ENCODE measurements at regions not wholly inside any gene's neighbourhood (a gene's known extent, or its start where the extent isn't known, plus 50 kb on each side); places are given as distances from the start of the nearest gene placed in this dataset.

DNA sequence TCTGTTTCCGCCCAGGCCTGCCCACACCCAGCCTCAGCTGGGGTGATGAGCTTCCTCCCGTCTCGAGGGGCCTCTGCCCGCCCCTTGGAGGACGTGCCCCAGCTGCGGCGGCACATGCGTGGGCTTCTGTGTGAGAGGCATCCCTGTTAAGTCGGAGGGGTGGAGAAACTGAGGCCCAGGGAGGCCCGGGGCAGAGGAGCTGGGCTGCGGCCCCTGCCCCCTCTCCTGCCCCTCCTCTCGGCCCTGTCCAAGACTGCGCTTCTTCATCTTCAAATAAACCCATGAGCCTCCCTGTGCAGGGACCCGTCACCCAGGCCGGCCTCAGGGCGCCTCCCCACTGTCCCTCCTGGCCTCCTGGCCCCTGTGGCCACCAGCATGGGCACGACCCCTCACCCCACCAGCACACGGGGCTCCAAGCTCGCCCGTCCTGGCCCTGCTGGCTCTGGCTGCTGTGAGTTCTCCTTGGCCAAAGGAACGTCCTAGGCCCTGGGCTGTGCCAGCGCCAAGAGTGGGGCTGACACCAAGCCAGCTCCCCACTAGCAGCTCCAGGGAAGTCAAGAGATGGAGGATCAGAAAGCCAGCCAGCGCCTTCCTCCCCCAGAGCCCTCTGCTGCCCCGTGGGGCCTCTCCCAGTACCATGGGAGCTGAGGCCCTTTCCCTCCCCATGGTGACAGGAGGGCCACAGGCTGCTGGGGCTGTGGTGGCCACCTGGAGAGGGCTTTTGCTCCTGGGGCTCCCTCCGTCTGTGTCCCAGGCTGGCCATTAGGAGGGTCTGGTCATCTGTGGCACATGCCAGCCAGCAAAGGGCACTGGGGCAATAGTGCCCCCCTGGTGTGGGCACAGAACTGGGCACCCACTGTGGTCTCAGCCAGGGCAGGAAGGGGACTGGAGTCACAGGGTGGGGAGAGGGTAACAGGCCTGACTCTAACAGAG lies 180.4 kb downstream of the KIF26A start:
- TF ChIP-seq, protein P1, sequence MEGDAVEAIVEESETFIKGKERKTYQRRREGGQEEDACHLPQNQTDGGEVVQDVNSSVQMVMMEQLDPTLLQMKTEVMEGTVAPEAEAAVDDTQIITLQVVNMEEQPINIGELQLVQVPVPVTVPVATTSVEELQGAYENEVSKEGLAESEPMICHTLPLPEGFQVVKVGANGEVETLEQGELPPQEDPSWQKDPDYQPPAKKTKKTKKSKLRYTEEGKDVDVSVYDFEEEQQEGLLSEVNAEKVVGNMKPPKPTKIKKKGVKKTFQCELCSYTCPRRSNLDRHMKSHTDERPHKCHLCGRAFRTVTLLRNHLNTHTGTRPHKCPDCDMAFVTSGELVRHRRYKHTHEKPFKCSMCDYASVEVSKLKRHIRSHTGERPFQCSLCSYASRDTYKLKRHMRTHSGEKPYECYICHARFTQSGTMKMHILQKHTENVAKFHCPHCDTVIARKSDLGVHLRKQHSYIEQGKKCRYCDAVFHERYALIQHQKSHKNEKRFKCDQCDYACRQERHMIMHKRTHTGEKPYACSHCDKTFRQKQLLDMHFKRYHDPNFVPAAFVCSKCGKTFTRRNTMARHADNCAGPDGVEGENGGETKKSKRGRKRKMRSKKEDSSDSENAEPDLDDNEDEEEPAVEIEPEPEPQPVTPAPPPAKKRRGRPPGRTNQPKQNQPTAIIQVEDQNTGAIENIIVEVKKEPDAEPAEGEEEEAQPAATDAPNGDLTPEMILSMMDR (IDR thresholded peaks at IDR 0.05; ENCODE audit: partially characterized antibody, unreplicated experiment), result no peak

DNA sequence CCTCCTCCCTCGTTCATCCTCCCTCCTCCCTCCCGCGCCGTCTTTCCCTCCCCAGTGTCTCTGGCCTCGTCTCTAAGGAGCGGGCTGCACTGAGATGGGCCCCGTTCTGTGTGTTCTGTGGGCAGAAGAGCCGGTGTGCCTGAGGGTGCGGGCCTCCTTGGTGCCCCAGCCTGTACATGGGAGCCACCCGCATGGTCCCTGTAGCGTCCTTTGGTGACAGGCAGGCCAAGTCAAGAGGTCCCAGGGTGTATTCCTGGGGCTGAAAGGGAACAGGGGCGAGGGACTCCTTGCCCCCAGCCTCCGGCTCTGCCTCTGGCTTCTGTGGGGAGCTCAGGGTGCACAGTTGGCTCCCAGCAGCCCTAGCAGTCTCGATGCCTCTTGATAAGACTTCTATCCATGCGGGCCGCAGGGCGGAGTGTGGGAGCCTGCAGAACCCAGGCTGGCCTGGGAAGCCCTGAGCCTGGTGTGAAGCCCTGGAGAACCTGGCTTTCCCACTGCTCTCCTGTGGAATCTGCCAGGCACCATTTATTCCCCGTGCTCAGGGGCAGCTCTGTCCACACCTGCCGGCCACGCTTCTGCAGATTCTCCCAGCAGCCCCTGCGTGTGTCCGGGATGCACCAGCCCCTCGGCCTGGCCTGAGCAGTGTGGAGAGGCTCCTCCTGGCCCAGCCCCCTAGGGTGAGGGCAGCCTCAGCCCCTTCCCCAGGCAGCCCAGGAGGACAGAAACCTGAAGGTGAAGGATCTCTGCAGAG lies 181.3 kb downstream of the KIF26A start:
- H3K9me3 Mint-ChIP-seq (ENCODE audit: unreplicated experiment), result no peaks in the 10 kb centered on the region
- no peak overlapping the region for H3K27ac Mint-ChIP-seq (ENCODE audit: unreplicated experiment)
- H3K4me3 Mint-ChIP-seq (ENCODE audit: unreplicated experiment), result no peak overlapping the region
- TF ChIP-seq, protein P1 (IDR thresholded peaks at IDR 0.05; ENCODE audit: partially characterized antibody, unreplicated experiment), result no peak
- H3K27me3 Mint-ChIP-seq (ENCODE audit: unreplicated experiment), result no peaks in the 10 kb centered on the region
- DNase-seq, result peak; percentile 19
- no peaks in the 10 kb centered on the region for H3K4me1 Mint-ChIP-seq (ENCODE audit: low read depth, unreplicated experiment)
- H3K36me3 Mint-ChIP-seq (ENCODE audit: unreplicated experiment), result no peaks in the 10 kb centered on the region

More for the DNA sequence above, 180.4 kb downstream of the KIF26A start:
- Mint-ChIP-seq H3K27me3 (ENCODE audit: unreplicated experiment) (no peaks in the 10 kb centered on the region), H3K36me3 (ENCODE audit: unreplicated experiment) (no peaks in the 10 kb centered on the region), H3K27ac (ENCODE audit: unreplicated experiment) (no peak overlapping the region), H3K4me1 (ENCODE audit: low read depth, unreplicated experiment) (no peaks in the 10 kb centered on the region), H3K9me3 (ENCODE audit: unreplicated experiment) (no peaks in the 10 kb centered on the region), H3K4me3 (ENCODE audit: unreplicated experiment) (no peak overlapping the region)
- peak; percentile 8 for DNase-seq

- peak; percentile 14 for DNase-seq
- no peaks in the 10 kb centered on the region for H3K36me3 Mint-ChIP-seq (ENCODE audit: unreplicated experiment)
- no peaks in the 10 kb centered on the region for H3K4me1 Mint-ChIP-seq (ENCODE audit: low read depth, unreplicated experiment)
- no peak overlapping the region for H3K27ac Mint-ChIP-seq (ENCODE audit: unreplicated experiment)
- TF ChIP-seq, protein P1 (IDR thresholded peaks at IDR 0.05; ENCODE audit: partially characterized antibody, unreplicated experiment), result no peak
- H3K9me3 Mint-ChIP-seq (ENCODE audit: unreplicated experiment), result no peaks in the 10 kb centered on the region
- no peak overlapping the region for H3K4me3 Mint-ChIP-seq (ENCODE audit: unreplicated experiment)
- H3K27me3 Mint-ChIP-seq (ENCODE audit: unreplicated experiment), result no peaks in the 10 kb centered on the region
Observed at GRCh38 chr14:104320611-104321086, 182.3 kb downstream of the KIF26A start.

DNA sequence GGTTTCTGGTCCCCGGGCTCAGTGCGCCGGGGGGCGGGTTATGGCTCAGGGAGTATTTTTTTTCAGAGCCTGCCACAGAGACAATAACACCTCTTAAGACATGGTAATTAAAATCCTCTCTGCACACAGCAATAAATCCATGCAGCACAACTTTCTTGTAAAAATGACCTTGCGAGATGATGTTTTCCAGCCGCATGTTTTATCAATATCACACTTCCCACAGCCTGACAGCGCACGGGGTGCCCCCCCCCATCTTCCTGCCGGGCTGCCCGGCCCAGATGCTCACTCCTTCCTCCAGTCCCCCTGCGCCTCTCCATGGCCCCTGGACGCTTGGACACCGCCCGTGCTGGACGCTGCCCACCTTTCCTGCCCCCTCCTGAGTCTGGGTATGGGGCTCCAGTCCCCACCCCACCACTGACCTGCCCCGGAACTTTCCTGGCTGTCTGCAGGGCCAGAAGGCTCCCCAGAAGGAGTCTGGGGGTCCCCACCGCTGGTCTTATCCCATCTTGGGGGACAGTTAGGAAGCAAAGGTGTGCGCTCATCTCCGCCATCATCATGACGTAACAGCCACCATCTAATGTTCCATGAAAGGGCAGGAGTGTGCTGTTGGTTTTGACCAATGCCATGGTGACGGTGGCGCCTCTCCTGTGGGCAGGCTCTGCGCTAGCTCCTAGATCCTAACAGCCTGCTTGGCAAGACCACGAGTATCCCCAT lies 182.9 kb downstream of the KIF26A start:
- H3K9me3 Mint-ChIP-seq (ENCODE audit: unreplicated experiment), result no peaks in the 10 kb centered on the region
- H3K4me1 Mint-ChIP-seq (ENCODE audit: low read depth, unreplicated experiment), result no peaks in the 10 kb centered on the region
- no peaks in the 10 kb centered on the region for H3K27me3 Mint-ChIP-seq (ENCODE audit: unreplicated experiment)
- no peaks in the 10 kb centered on the region for H3K36me3 Mint-ChIP-seq (ENCODE audit: unreplicated experiment)
- H3K27ac Mint-ChIP-seq (ENCODE audit: unreplicated experiment), result no peak overlapping the region
- TF ChIP-seq, protein P1 (IDR thresholded peaks at IDR 0.05; ENCODE audit: partially characterized antibody, unreplicated experiment), result no peak
- no peak overlapping the region for H3K4me3 Mint-ChIP-seq (ENCODE audit: unreplicated experiment)
- peak; percentile 10 for DNase-seq

Data from glutamatergic neuron (in vitro differentiated cells).